Esophagus muscularis mucosa (tissue), 4 donors: ENCODE measurements at regions not wholly inside any gene's neighbourhood (a gene's known extent, or its start where the extent isn't known, plus 50 kb on each side); places are given as distances from the start of the nearest gene placed in this dataset.

Source experiments
- DNase-seq: peaks from one replicate; pipeline ENCODE4 v3.0.0-alpha.2; 2017; ENCODE audit errors: extremely low spot score
- H3K27ac ChIP-seq, 4 donors: fragments of 200-600 bp; sonication (generic); replicated peaks in 1 of 4; 1 replicate in 3 of 4; 2 replicates in 1 of 4; pipeline ENCODE4 v1.5.1; 2016 to 2019; ENCODE audit warnings: mild to moderate bottlenecking in 1 of 4
- H3K27me3 ChIP-seq, 4 donors: fragments of 200-600 bp; sonication (generic); one replicate each; pipeline versions ENCODE4 v1.5.1 to v1.6.0; 2016 to 2019
- H3K36me3 ChIP-seq, 4 donors: fragments of 200-600 bp; sonication (generic); one replicate each; pipeline ENCODE4 v1.5.1; 2016 to 2019
- H3K4me1 ChIP-seq, 4 donors: fragments of 200-600 bp; sonication (generic); one replicate each; pipeline ENCODE4 v1.5.1; 2016 to 2019
- H3K4me3 ChIP-seq, 4 donors: fragments of 200-600 bp; sonication (generic); 1 replicate in 2 of 4; 2 replicates in 2 of 4; pipeline ENCODE4 v1.5.1; 2016 to 2019; ENCODE audit warnings: mild to moderate bottlenecking in 4 of 4, moderate library complexity in 1 of 4
- H3K9me3 ChIP-seq, 4 donors: fragments of 200-600 bp; sonication (generic); 1 replicate in 3 of 4; 2 replicates in 1 of 4; pipeline ENCODE4 v1.5.1; 2016 to 2019
- EP300 ChIP-seq: sonication (generic); formaldehyde crosslinking; IDR thresholded peaks from one replicate; pipeline ENCODE4 v1.6.1; 2017; ENCODE audit warnings: antibody characterized with exemption
- POLR2A ChIP-seq: fragments of 450-650 bp; IDR thresholded peaks from one replicate; pipeline ENCODE4 v1.6.1; 2017; ENCODE audit warnings: antibody characterized with exemption, moderate library complexity, mild to moderate bottlenecking, low read depth
- POLR2AphosphoS5 ChIP-seq, 2 donors: sonication (generic); formaldehyde crosslinking; IDR thresholded peaks; one replicate each; pipeline ENCODE4 v1.6.1; 2017; ENCODE audit warnings: antibody characterized with exemption in 2 of 2
- WGBS: methylation state at CpG from one replicate; pipeline ENCODE4 v1.1.5; 2018; 5-methylcytosine and 5-hydroxymethylcytosine counted together
- intact Hi-C: fragments of 100-400 bp; cut with DNase I; formaldehyde crosslinking; loops from one replicate; pipeline ENCODE4 v1.15.1; 2023
- TF ChIP-seq, protein P1 (sequence below), 3 experiments: fragments of 200-600 bp in 2 of 3; fragments of 450-650 bp in 1 of 3; sonication (generic) in 2 of 3; IDR thresholded peaks; one replicate each; pipeline ENCODE4 v1.5.1; 2017 to 2019; ENCODE audit warnings: antibody characterized with exemption in 3 of 3, mild to moderate bottlenecking in 2 of 3, moderate library complexity in 1 of 3

DNA sequence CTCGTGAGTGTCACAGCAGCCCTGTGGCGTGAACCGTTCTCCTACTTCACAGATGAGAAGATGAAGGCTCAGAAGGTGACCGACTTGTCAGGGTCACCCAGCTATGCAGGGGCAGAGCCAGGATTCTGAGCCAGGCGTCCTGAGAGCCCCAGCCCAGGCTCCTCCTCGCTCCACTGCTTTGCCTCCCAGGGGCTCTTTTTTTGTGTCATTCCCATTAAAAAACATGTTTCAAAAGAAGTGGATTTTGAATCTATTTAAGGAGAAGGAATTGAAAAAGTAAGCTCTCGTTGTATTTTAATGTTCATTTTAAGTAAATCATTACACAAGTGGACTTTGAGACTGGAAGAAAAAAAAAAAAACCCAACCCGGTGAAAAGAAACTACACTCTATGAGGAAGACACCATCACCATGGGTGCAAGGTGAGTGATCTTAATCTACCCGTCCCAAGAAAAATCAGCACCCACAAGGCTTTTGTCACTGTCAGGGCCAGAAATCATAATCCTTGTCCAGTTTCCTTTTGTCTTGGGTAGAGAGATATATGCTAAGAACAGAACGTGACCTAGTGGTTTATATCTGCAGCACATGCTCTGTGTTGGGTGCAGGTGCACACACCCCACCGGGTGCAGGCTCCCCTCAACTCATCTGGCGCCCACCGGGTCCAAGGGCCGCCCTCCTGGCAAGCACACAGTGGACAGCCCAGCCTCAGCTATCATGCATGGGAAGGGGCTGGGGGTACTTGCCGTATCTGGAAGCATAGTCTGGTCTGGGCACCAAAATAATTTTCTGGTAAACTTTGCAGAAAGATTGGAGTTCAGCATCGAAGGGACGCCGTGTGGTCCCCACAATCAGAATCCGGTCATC, 73.5 kb upstream of the ASB18 start:
- WGBS = 83% methylated on average over 19 of the region's 19 CpGs
- Histone ChIP-seq H3K36me3 (no peaks in the 10 kb centered on the region), H3K4me1 (peaks cover 0 to 37% (median 27%) of the 10 kb centered on the region in 4 donors), H3K27me3 (no peaks in the 10 kb centered on the region), H3K27ac (peak overlapping the region in 1 of 4 donors; percentile 71), H3K4me3 (no peak overlapping the region), H3K9me3 (no peaks in the 10 kb centered on the region)
- intact Hi-C loops = no loop called here
- DNase-seq = peak; percentile 79
- no peak for TF ChIP-seq POLR2AphosphoS5 (IDR thresholded peaks at IDR 0.05)
- TF ChIP-seq, protein P1, sequence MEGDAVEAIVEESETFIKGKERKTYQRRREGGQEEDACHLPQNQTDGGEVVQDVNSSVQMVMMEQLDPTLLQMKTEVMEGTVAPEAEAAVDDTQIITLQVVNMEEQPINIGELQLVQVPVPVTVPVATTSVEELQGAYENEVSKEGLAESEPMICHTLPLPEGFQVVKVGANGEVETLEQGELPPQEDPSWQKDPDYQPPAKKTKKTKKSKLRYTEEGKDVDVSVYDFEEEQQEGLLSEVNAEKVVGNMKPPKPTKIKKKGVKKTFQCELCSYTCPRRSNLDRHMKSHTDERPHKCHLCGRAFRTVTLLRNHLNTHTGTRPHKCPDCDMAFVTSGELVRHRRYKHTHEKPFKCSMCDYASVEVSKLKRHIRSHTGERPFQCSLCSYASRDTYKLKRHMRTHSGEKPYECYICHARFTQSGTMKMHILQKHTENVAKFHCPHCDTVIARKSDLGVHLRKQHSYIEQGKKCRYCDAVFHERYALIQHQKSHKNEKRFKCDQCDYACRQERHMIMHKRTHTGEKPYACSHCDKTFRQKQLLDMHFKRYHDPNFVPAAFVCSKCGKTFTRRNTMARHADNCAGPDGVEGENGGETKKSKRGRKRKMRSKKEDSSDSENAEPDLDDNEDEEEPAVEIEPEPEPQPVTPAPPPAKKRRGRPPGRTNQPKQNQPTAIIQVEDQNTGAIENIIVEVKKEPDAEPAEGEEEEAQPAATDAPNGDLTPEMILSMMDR (IDR thresholded peaks at IDR 0.05) = no peak
- no peak for TF ChIP-seq EP300
- TF ChIP-seq POLR2A = no peak

DNA sequence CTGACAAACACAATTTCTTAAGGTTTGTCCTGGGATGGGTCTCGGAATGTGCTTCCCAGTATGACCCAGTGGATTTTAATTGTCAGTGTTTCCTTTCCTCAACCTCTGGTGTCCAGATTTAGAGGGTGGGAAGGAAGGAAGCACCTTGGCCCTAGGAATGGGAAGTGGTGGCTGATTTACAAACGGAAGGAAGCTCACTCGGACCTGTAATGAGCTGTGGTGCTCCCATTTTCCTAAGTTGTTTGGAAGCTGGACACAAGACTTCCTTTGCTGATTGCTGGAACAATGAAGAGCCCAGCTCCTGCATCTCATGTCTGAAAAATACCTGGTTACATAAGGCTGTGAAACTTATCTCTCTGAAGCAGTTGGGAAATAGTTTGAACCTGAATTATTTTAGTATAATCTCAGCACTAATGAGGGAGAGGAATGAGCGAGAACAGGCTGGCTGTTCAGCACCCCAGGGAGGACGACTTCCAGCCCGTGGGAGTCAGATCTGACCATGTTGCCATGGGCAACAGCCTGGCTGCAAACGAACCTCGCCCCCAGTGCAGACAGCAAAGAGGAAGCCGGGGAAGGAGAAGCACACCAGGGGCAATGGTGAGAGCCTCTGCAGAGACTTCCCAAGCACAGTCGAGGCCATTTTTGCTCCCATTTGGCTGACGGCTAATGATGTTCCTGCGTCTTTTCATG, 74.4 kb upstream of the ASB18 start:
- intact Hi-C loops = no loop called here
- WGBS = 29% methylated on average over 12 of the region's 12 CpGs
- TF ChIP-seq POLR2AphosphoS5 (IDR thresholded peaks at IDR 0.05) (no peak), EP300 (no peak), POLR2A (no peak)
- TF ChIP-seq, protein P1 (IDR thresholded peaks at IDR 0.05) = no peak
- H3K36me3 ChIP-seq = no peaks in the 10 kb centered on the region
- H3K27ac ChIP-seq = peak overlapping the region in 2 of 4 donors; percentile 7 to 51
- no peaks in the 10 kb centered on the region for H3K27me3 ChIP-seq
- H3K4me1 ChIP-seq = peaks cover 0 to 37% (median 28%) of the 10 kb centered on the region in 4 donors
- no peak overlapping the region for H3K4me3 ChIP-seq
- DNase-seq = peak; percentile 77
- no peaks in the 10 kb centered on the region for H3K9me3 ChIP-seq

DNA sequence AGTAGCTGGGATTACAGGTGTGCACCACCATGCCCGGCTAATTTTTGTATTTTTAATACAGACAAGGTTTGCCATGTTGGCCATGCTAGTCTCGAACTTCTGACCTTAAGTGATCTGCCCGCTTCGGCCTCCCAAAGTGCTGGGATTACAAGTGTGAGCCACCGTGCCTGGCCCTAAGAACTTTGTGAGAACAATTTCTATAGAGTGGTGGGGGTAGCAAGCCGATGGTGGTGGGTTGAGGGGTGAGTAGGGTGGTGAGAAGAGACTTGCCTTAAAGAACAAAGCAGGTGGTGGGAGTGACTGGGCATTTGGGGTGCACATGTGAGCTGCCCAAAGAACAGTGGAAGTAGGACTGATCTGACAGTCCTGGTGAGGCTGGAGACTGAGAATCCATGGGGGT, 76.0 kb upstream of the ASB18 start:
- Histone ChIP-seq H3K36me3 (no peaks in the 10 kb centered on the region), H3K27ac (no peak overlapping the region), H3K4me1 (peaks cover 0 to 23% (median 12%) of the 10 kb centered on the region in 4 donors), H3K27me3 (no peaks in the 10 kb centered on the region), H3K4me3 (no peak overlapping the region), H3K9me3 (no peaks in the 10 kb centered on the region)
- no peak for TF ChIP-seq POLR2AphosphoS5 (IDR thresholded peaks at IDR 0.05)
- TF ChIP-seq EP300 = no peak
- no peak for TF ChIP-seq POLR2A
- TF ChIP-seq, protein P1 (IDR thresholded peaks at IDR 0.05) = no peak
- WGBS = 93% methylated on average over 6 of the region's 6 CpGs
- no peak for DNase-seq
- intact Hi-C loops = loop anchor here (10.0 kb wide), 1 partner anchor 225 kb away; the partner anchor contains the start of gene ACKR3

DNA sequence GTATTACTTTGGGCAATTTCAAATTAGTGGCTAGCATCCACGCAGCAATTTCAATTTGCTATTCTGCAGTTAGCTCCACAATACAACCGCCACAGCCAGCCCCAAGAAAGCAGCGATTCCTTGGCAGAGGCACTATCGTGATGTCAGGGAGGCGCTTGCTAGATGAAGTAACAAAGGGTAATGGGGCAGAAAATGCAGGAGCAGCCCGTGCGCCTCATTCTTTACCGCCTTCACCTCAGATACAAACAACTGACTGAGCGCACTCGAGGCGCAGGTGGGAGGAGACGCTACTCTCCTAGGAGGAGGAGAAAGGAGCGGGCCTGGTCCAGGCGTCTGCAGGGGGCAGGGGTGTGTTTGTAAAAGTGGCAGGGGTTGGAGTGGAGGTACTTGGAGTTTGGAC, 76.9 kb upstream of the ASB18 start:
- 94% methylated on average over 14 of the region's 14 CpGs for WGBS
- Histone ChIP-seq H3K27ac (no peak overlapping the region), H3K36me3 (no peaks in the 10 kb centered on the region), H3K27me3 (no peaks in the 10 kb centered on the region), H3K9me3 (no peaks in the 10 kb centered on the region), H3K4me3 (no peak overlapping the region), H3K4me1 (peaks cover 0 to 14% (median 11%) of the 10 kb centered on the region in 4 donors)
- no peak for DNase-seq
- TF ChIP-seq, protein P1 (IDR thresholded peaks at IDR 0.05) = no peak
- TF ChIP-seq EP300 (no peak), POLR2A (no peak), POLR2AphosphoS5 (IDR thresholded peaks at IDR 0.05) (no peak)
- intact Hi-C loops = loop anchor here (10.0 kb wide), 1 partner anchor 224 kb away; the partner anchor contains the start of gene ACKR3
